Esophagus muscularis mucosa (tissue), 4 donors: ENCODE measurements at regions not wholly inside any gene's neighbourhood (a gene's known extent, or its start where the extent isn't known, plus 50 kb on each side); places are given as distances from the start of the nearest gene placed in this dataset.
A peak's percentile ranks its signal among the peaks of the same experiment; 100 is the strongest.

Source experiments
- DNase-seq: peaks from one replicate; pipeline ENCODE4 v3.0.0-alpha.2; 2017; ENCODE audit errors: extremely low spot score
- H3K27ac ChIP-seq, 4 donors: fragments of 200-600 bp; sonication (generic); replicated peaks in 1 of 4; 1 replicate in 3 of 4; 2 replicates in 1 of 4; pipeline ENCODE4 v1.5.1; 2016 to 2019; ENCODE audit warnings: mild to moderate bottlenecking in 1 of 4
- H3K27me3 ChIP-seq, 4 donors: fragments of 200-600 bp; sonication (generic); one replicate each; pipeline versions ENCODE4 v1.5.1 to v1.6.0; 2016 to 2019
- H3K36me3 ChIP-seq, 4 donors: fragments of 200-600 bp; sonication (generic); one replicate each; pipeline ENCODE4 v1.5.1; 2016 to 2019
- H3K4me1 ChIP-seq, 4 donors: fragments of 200-600 bp; sonication (generic); one replicate each; pipeline ENCODE4 v1.5.1; 2016 to 2019
- H3K4me3 ChIP-seq, 4 donors: fragments of 200-600 bp; sonication (generic); 1 replicate in 2 of 4; 2 replicates in 2 of 4; pipeline ENCODE4 v1.5.1; 2016 to 2019; ENCODE audit warnings: mild to moderate bottlenecking in 4 of 4, moderate library complexity in 1 of 4
- H3K9me3 ChIP-seq, 4 donors: fragments of 200-600 bp; sonication (generic); 1 replicate in 3 of 4; 2 replicates in 1 of 4; pipeline ENCODE4 v1.5.1; 2016 to 2019
- CTCF ChIP-seq, 3 experiments: fragments of 200-600 bp in 2 of 3; fragments of 450-650 bp in 1 of 3; sonication (generic) in 2 of 3; IDR thresholded peaks; one replicate each; pipeline ENCODE4 v1.5.1; 2017 to 2019; ENCODE audit warnings: antibody characterized with exemption in 3 of 3, mild to moderate bottlenecking in 2 of 3, moderate library complexity in 1 of 3
- EP300 ChIP-seq: sonication (generic); formaldehyde crosslinking; IDR thresholded peaks from one replicate; pipeline ENCODE4 v1.6.1; 2017; ENCODE audit warnings: antibody characterized with exemption
- POLR2A ChIP-seq: fragments of 450-650 bp; IDR thresholded peaks from one replicate; pipeline ENCODE4 v1.6.1; 2017; ENCODE audit warnings: antibody characterized with exemption, moderate library complexity, mild to moderate bottlenecking, low read depth
- POLR2AphosphoS5 ChIP-seq, 2 donors: sonication (generic); formaldehyde crosslinking; IDR thresholded peaks; one replicate each; pipeline ENCODE4 v1.6.1; 2017; ENCODE audit warnings: antibody characterized with exemption in 2 of 2
- WGBS: methylation state at CpG from one replicate; pipeline ENCODE4 v1.1.5; 2018; 5-methylcytosine and 5-hydroxymethylcytosine counted together
- intact Hi-C: fragments of 100-400 bp; cut with DNase I; formaldehyde crosslinking; loops from one replicate; pipeline ENCODE4 v1.15.1; 2023

GRCh38 chr11:15662285-15662684 is 547.6 kb downstream of the INSC start:
- no peak for TF ChIP-seq POLR2A
- Histone ChIP-seq H3K36me3 (no peaks in the 10 kb centered on the region), H3K4me1 (no peaks in the 10 kb centered on the region), H3K9me3 (no peaks in the 10 kb centered on the region), H3K4me3 (no peak overlapping the region), H3K27me3 (no peaks in the 10 kb centered on the region), H3K27ac (no peak overlapping the region)
- intact Hi-C loops: no loop called here
- DNase-seq: peak; percentile 29
- 96% methylated on average over 1 of the region's 1 CpG for WGBS

GRCh38 chr11:15663777-15664218 is 549.1 kb downstream of the INSC start:
- Histone ChIP-seq H3K4me3 (no peak overlapping the region), H3K36me3 (no peaks in the 10 kb centered on the region), H3K4me1 (no peaks in the 10 kb centered on the region), H3K9me3 (no peaks in the 10 kb centered on the region), H3K27me3 (no peaks in the 10 kb centered on the region), H3K27ac (no peak overlapping the region)
- DNase-seq: peak; percentile 91
- 68% methylated on average over 7 of the region's 7 CpGs for WGBS
- intact Hi-C loops: no loop called here
- TF ChIP-seq EP300 (no peak), CTCF (IDR thresholded peaks at IDR 0.05) (no peak), POLR2AphosphoS5 (IDR thresholded peaks at IDR 0.05) (no peak), POLR2A (no peak)

DNA sequence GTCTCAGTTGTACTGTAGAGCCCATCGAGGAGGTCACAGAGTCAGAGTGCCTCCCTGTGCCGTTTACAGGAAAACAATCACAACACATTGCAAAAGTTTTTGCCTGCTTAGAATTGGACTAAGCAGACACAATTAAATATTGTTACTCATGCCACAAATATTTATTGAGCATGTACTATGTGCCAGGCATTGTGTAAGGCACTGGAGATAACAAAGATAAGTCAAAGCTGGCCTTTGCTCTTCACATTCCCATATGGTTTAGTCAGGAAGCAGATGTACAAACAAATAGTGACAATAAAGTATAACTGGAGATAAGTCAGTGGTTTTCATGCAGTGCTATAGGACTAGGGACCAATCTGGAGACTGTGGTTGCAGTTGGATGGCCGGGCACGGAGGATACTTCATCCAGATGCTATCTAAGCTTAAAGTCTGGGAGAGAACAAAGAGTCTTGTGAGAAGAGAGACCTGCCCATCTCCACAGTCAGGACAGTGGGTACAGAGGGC is 550.7 kb downstream of the INSC start:
- 83% methylated on average over 4 of the region's 4 CpGs for WGBS
- H3K36me3 ChIP-seq: no peaks in the 10 kb centered on the region
- no peaks in the 10 kb centered on the region for H3K27me3 ChIP-seq
- no peaks in the 10 kb centered on the region for H3K4me1 ChIP-seq
- no peak for DNase-seq
- H3K4me3 ChIP-seq: no peak overlapping the region
- H3K27ac ChIP-seq: no peak overlapping the region
- TF ChIP-seq POLR2AphosphoS5 (IDR thresholded peaks at IDR 0.05) (no peak), CTCF (IDR thresholded peaks at IDR 0.05) (no peak), POLR2A (no peak), EP300 (no peak)
- intact Hi-C loops: no loop called here
- no peaks in the 10 kb centered on the region for H3K9me3 ChIP-seq

- Histone ChIP-seq H3K9me3 (no peaks in the 10 kb centered on the region), H3K4me3 (no peak overlapping the region), H3K27ac (no peak overlapping the region), H3K36me3 (no peaks in the 10 kb centered on the region), H3K4me1 (no peaks in the 10 kb centered on the region), H3K27me3 (no peaks in the 10 kb centered on the region)
- WGBS: 78% methylated on average over 3 of the region's 3 CpGs
- TF ChIP-seq POLR2A: no peak
- no peak for TF ChIP-seq CTCF (IDR thresholded peaks at IDR 0.05)
- no peak for TF ChIP-seq POLR2AphosphoS5 (IDR thresholded peaks at IDR 0.05)
- no peak for TF ChIP-seq EP300
- intact Hi-C loops: no loop called here
- DNase-seq: peak; percentile 66
Observed at GRCh38 chr11:15667127-15667725, 552.5 kb downstream of the INSC start.

DNA sequence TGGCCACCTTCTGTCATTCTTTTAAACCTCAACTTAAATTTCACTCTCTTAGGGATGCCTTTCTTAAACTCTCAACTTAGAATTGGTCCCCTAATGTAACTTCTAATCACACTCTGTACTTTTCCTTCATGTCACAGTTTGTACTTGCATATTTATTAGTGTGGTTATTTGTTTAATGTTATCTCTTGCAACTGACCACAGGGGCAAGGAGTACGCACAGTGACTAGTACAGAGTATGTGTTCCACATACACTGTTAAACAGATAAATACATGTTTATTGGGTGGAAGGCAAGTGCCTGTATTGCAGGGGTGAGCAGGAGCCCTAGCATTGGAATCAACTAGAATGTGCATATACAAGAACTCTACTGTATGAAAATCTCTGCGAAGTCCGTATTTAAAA is 554.0 kb downstream of the INSC start:
- Histone ChIP-seq H3K36me3 (no peaks in the 10 kb centered on the region), H3K9me3 (no peaks in the 10 kb centered on the region), H3K27ac (no peak overlapping the region), H3K4me1 (peaks cover 0 to 4% (median 0%) of the 10 kb centered on the region in 4 donors), H3K27me3 (no peaks in the 10 kb centered on the region), H3K4me3 (no peak overlapping the region)
- no peak for DNase-seq
- TF ChIP-seq EP300 (no peak), POLR2AphosphoS5 (IDR thresholded peaks at IDR 0.05) (no peak), POLR2A (no peak), CTCF (IDR thresholded peaks at IDR 0.05) (no peak)
- intact Hi-C loops: no loop called here
- 97% methylated on average over 3 of the region's 3 CpGs for WGBS
